ENCODE measurements at regions not wholly inside any gene's neighbourhood (a gene's known extent, or its start where the extent isn't known, plus 50 kb on each side); places are given as distances from the start of the nearest gene placed in this dataset.

- TF ChIP-seq JAZF1 (CRISPR knock-in tag; IDR thresholded peaks at IDR 0.05) (no peak), USF2 (CRISPR knock-in tag; IDR thresholded peaks at IDR 0.05) (no peak), ETV6 (CRISPR knock-in tag; IDR thresholded peaks at IDR 0.05) (no peak), CREM (CRISPR knock-in tag; IDR thresholded peaks at IDR 0.05) (no peak), ZNF317 (CRISPR knock-in tag; IDR thresholded peaks at IDR 0.05; ENCODE audit: borderline replicate concordance, low read depth) (no peak), ELF4 (CRISPR knock-in tag; IDR thresholded peaks at IDR 0.05; ENCODE audit: low read depth) (no peak), SOX15 (CRISPR knock-in tag; IDR thresholded peaks at IDR 0.05) (no peak), ZNF671 (CRISPR knock-in tag; IDR thresholded peaks at IDR 0.05) (no peak)
- TF ChIP-seq, protein P1, sequence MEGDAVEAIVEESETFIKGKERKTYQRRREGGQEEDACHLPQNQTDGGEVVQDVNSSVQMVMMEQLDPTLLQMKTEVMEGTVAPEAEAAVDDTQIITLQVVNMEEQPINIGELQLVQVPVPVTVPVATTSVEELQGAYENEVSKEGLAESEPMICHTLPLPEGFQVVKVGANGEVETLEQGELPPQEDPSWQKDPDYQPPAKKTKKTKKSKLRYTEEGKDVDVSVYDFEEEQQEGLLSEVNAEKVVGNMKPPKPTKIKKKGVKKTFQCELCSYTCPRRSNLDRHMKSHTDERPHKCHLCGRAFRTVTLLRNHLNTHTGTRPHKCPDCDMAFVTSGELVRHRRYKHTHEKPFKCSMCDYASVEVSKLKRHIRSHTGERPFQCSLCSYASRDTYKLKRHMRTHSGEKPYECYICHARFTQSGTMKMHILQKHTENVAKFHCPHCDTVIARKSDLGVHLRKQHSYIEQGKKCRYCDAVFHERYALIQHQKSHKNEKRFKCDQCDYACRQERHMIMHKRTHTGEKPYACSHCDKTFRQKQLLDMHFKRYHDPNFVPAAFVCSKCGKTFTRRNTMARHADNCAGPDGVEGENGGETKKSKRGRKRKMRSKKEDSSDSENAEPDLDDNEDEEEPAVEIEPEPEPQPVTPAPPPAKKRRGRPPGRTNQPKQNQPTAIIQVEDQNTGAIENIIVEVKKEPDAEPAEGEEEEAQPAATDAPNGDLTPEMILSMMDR (IDR thresholded peaks at IDR 0.05), result no peak
- TF ChIP-seq, protein P2, sequence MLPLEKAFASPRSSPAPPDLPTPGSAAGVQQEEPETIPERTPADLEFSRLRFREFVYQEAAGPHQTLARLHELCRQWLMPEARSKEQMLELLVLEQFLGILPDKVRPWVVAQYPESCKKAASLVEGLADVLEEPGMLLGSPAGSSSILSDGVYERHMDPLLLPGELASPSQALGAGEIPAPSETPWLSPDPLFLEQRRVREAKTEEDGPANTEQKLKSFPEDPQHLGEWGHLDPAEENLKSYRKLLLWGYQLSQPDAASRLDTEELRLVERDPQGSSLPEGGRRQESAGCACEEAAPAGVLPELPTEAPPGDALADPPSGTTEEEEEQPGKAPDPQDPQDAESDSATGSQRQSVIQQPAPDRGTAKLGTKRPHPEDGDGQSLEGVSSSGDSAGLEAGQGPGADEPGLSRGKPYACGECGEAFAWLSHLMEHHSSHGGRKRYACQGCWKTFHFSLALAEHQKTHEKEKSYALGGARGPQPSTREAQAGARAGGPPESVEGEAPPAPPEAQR (CRISPR knock-in tag; IDR thresholded peaks at IDR 0.05), result no peak
- TF ChIP-seq, protein P3, sequence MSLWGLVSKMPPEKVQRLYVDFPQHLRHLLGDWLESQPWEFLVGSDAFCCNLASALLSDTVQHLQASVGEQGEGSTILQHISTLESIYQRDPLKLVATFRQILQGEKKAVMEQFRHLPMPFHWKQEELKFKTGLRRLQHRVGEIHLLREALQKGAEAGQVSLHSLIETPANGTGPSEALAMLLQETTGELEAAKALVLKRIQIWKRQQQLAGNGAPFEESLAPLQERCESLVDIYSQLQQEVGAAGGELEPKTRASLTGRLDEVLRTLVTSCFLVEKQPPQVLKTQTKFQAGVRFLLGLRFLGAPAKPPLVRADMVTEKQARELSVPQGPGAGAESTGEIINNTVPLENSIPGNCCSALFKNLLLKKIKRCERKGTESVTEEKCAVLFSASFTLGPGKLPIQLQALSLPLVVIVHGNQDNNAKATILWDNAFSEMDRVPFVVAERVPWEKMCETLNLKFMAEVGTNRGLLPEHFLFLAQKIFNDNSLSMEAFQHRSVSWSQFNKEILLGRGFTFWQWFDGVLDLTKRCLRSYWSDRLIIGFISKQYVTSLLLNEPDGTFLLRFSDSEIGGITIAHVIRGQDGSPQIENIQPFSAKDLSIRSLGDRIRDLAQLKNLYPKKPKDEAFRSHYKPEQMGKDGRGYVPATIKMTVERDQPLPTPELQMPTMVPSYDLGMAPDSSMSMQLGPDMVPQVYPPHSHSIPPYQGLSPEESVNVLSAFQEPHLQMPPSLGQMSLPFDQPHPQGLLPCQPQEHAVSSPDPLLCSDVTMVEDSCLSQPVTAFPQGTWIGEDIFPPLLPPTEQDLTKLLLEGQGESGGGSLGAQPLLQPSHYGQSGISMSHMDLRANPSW (CRISPR knock-in tag; conservative IDR thresholded peaks at IDR 0.05; ENCODE audit: low read depth), result no peak
- TF ChIP-seq, protein P4, sequence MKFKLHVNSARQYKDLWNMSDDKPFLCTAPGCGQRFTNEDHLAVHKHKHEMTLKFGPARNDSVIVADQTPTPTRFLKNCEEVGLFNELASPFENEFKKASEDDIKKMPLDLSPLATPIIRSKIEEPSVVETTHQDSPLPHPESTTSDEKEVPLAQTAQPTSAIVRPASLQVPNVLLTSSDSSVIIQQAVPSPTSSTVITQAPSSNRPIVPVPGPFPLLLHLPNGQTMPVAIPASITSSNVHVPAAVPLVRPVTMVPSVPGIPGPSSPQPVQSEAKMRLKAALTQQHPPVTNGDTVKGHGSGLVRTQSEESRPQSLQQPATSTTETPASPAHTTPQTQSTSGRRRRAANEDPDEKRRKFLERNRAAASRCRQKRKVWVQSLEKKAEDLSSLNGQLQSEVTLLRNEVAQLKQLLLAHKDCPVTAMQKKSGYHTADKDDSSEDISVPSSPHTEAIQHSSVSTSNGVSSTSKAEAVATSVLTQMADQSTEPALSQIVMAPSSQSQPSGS (CRISPR knock-in tag; IDR thresholded peaks at IDR 0.05; ENCODE audit: borderline replicate concordance, low read depth), result no peak
Measured at GRCh38 chr1:38516560-38516959, 343.0 kb downstream of the RRAGC start.

All from WTC11 (cell line).